Suprapubic skin (tissue), 4 donors: ENCODE measurements at regions not wholly inside any gene's neighbourhood (a gene's known extent, or its start where the extent isn't known, plus 50 kb on each side); places are given as distances from the start of the nearest gene placed in this dataset.

Experiments
- EP300 ChIP-seq: sonication (generic); formaldehyde crosslinking; IDR thresholded peaks from one replicate; pipeline ENCODE4 v1.6.1; 2017; ENCODE audit warnings: antibody characterized with exemption
- POLR2A ChIP-seq, 2 donors: fragments of 450-650 bp; IDR thresholded peaks; one replicate each; pipeline ENCODE4 v1.6.1; 2017; ENCODE audit warnings: antibody characterized with exemption in 2 of 2, mild to moderate bottlenecking in 2 of 2, moderate library complexity in 2 of 2
- POLR2AphosphoS5 ChIP-seq, 3 donors: sonication (generic); formaldehyde crosslinking; IDR thresholded peaks; one replicate each; pipeline ENCODE4 v1.6.1; 2017; ENCODE audit warnings: antibody characterized with exemption in 3 of 3
- TF ChIP-seq, protein P1 (sequence below), 2 donors: fragments of 200-600 bp in 1 of 2; fragments of 450-650 bp in 1 of 2; sonication (generic) in 1 of 2; IDR thresholded peaks; one replicate each; pipeline ENCODE4 v1.5.1; 2016 to 2019; ENCODE audit warnings: antibody characterized with exemption in 2 of 2, mild to moderate bottlenecking in 1 of 2, moderate library complexity in 1 of 2

- TF ChIP-seq, protein P1, sequence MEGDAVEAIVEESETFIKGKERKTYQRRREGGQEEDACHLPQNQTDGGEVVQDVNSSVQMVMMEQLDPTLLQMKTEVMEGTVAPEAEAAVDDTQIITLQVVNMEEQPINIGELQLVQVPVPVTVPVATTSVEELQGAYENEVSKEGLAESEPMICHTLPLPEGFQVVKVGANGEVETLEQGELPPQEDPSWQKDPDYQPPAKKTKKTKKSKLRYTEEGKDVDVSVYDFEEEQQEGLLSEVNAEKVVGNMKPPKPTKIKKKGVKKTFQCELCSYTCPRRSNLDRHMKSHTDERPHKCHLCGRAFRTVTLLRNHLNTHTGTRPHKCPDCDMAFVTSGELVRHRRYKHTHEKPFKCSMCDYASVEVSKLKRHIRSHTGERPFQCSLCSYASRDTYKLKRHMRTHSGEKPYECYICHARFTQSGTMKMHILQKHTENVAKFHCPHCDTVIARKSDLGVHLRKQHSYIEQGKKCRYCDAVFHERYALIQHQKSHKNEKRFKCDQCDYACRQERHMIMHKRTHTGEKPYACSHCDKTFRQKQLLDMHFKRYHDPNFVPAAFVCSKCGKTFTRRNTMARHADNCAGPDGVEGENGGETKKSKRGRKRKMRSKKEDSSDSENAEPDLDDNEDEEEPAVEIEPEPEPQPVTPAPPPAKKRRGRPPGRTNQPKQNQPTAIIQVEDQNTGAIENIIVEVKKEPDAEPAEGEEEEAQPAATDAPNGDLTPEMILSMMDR (IDR thresholded peaks at IDR 0.05), result no peak
- TF ChIP-seq POLR2A (IDR thresholded peaks at IDR 0.05) (no peak), EP300 (no peak), POLR2AphosphoS5 (IDR thresholded peaks at IDR 0.05) (no peak)
Measured at GRCh38 chr13:109400209-109400608, 386.2 kb downstream of the IRS2 start.
